Esophagus muscularis mucosa (tissue), 4 donors: ENCODE measurements at regions not wholly inside any gene's neighbourhood (a gene's known extent, or its start where the extent isn't known, plus 50 kb on each side); places are given as distances from the start of the nearest gene placed in this dataset.
A peak's percentile ranks its signal among the peaks of the same experiment; 100 is the strongest.

Experiments
- DNase-seq: peaks from one replicate; pipeline ENCODE4 v3.0.0-alpha.2; 2017; ENCODE audit errors: extremely low spot score
- H3K27ac ChIP-seq, 4 donors: fragments of 200-600 bp; sonication (generic); replicated peaks in 1 of 4; 1 replicate in 3 of 4; 2 replicates in 1 of 4; pipeline ENCODE4 v1.5.1; 2016 to 2019; ENCODE audit warnings: mild to moderate bottlenecking in 1 of 4
- H3K27me3 ChIP-seq, 4 donors: fragments of 200-600 bp; sonication (generic); one replicate each; pipeline versions ENCODE4 v1.5.1 to v1.6.0; 2016 to 2019
- H3K36me3 ChIP-seq, 4 donors: fragments of 200-600 bp; sonication (generic); one replicate each; pipeline ENCODE4 v1.5.1; 2016 to 2019
- H3K4me1 ChIP-seq, 4 donors: fragments of 200-600 bp; sonication (generic); one replicate each; pipeline ENCODE4 v1.5.1; 2016 to 2019
- H3K4me3 ChIP-seq, 4 donors: fragments of 200-600 bp; sonication (generic); 1 replicate in 2 of 4; 2 replicates in 2 of 4; pipeline ENCODE4 v1.5.1; 2016 to 2019; ENCODE audit warnings: mild to moderate bottlenecking in 4 of 4, moderate library complexity in 1 of 4
- H3K9me3 ChIP-seq, 4 donors: fragments of 200-600 bp; sonication (generic); 1 replicate in 3 of 4; 2 replicates in 1 of 4; pipeline ENCODE4 v1.5.1; 2016 to 2019
- CTCF ChIP-seq, 3 experiments: fragments of 200-600 bp in 2 of 3; fragments of 450-650 bp in 1 of 3; sonication (generic) in 2 of 3; IDR thresholded peaks; one replicate each; pipeline ENCODE4 v1.5.1; 2017 to 2019; ENCODE audit warnings: antibody characterized with exemption in 3 of 3, mild to moderate bottlenecking in 2 of 3, moderate library complexity in 1 of 3
- EP300 ChIP-seq: sonication (generic); formaldehyde crosslinking; IDR thresholded peaks from one replicate; pipeline ENCODE4 v1.6.1; 2017; ENCODE audit warnings: antibody characterized with exemption
- POLR2A ChIP-seq: fragments of 450-650 bp; IDR thresholded peaks from one replicate; pipeline ENCODE4 v1.6.1; 2017; ENCODE audit warnings: antibody characterized with exemption, moderate library complexity, mild to moderate bottlenecking, low read depth
- POLR2AphosphoS5 ChIP-seq, 2 donors: sonication (generic); formaldehyde crosslinking; IDR thresholded peaks; one replicate each; pipeline ENCODE4 v1.6.1; 2017; ENCODE audit warnings: antibody characterized with exemption in 2 of 2
- WGBS: methylation state at CpG from one replicate; pipeline ENCODE4 v1.1.5; 2018; 5-methylcytosine and 5-hydroxymethylcytosine counted together
- intact Hi-C: fragments of 100-400 bp; cut with DNase I; formaldehyde crosslinking; loops from one replicate; pipeline ENCODE4 v1.15.1; 2023

DNA sequence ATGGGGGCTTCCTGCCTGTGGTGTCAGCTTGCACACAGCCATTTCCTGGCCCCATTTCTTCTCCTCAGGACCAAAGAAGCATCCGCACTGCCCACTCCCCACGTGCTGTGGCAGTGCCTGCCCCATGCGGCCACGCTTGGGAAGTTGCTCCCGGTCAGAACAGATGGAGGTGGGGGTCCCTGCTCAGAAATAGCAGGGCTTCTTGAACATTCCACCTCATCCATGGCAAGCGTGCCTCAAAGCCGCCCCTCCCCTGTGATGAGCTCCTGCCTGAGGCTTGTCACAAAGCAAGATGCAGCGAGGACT is 238.2 kb downstream of the SYK start:
- Histone ChIP-seq H3K27me3 (no peaks in the 10 kb centered on the region), H3K27ac (no peak overlapping the region), H3K9me3 (no peaks in the 10 kb centered on the region), H3K36me3 (no peaks in the 10 kb centered on the region), H3K4me3 (no peak overlapping the region), H3K4me1 (peaks cover 17 to 25% (median 24%) of the 10 kb centered on the region in 4 donors)
- WGBS, result 100% methylated on average over 5 of the region's 8 CpGs
- no peak for TF ChIP-seq CTCF (IDR thresholded peaks at IDR 0.05)
- TF ChIP-seq POLR2AphosphoS5 (IDR thresholded peaks at IDR 0.05), result no peak
- TF ChIP-seq EP300, result no peak
- no peak for TF ChIP-seq POLR2A
- DNase-seq, result no peak
- intact Hi-C loops, result loop anchor here (5.0 kb wide), 1 partner anchor 388 kb away; no protein-coding TSS in a partner anchor

- Histone ChIP-seq H3K36me3 (no peaks in the 10 kb centered on the region), H3K9me3 (no peaks in the 10 kb centered on the region), H3K27ac (no peak overlapping the region), H3K4me1 (peaks cover 17 to 25% (median 24%) of the 10 kb centered on the region in 4 donors), H3K4me3 (no peak overlapping the region), H3K27me3 (peaks cover 0 to 5% (median 0%) of the 10 kb centered on the region in 4 donors)
- DNase-seq, result peak; percentile 89
- 95% methylated on average over 14 of the region's 14 CpGs for WGBS
- intact Hi-C loops, result no loop called here
- no peak for TF ChIP-seq POLR2A
- TF ChIP-seq CTCF (IDR thresholded peaks at IDR 0.05), result no peak
- no peak for TF ChIP-seq EP300
- no peak for TF ChIP-seq POLR2AphosphoS5 (IDR thresholded peaks at IDR 0.05)
These were observed 239.0 kb downstream of the SYK start for GRCh38 chr9:91040371-91041215.

DNA sequence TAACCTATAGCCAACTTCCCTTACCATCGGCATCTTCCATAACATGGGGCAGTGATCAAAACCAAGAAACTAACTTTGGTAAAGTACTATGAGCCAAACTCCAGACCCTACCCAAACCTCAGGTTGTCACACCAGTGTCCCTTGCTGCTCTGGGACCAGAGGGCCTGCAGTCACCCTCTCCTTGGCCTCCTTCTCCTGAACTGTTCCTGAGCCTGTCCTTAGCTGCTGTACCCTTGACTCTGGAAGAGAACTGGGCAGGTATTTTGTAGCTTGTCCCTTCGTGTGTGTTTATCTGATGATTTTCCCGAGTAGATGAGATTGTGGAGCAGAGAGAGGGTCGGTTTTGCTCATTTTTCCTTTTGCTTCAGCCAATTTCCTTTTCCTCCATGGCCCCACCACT is 240.4 kb downstream of the SYK start:
- no peak overlapping the region for H3K27ac ChIP-seq
- H3K36me3 ChIP-seq, result no peaks in the 10 kb centered on the region
- peaks cover 0 to 13% (median 0%) of the 10 kb centered on the region in 4 donors for H3K27me3 ChIP-seq
- WGBS, result 94% methylated on average over 4 of the region's 4 CpGs
- TF ChIP-seq POLR2A (no peak), EP300 (no peak), CTCF (IDR thresholded peaks at IDR 0.05) (no peak), POLR2AphosphoS5 (IDR thresholded peaks at IDR 0.05) (no peak)
- intact Hi-C loops, result no loop called here
- H3K4me1 ChIP-seq, result peaks cover 15 to 21% (median 20%) of the 10 kb centered on the region in 4 donors
- H3K4me3 ChIP-seq, result no peak overlapping the region
- no peak for DNase-seq
- H3K9me3 ChIP-seq, result no peaks in the 10 kb centered on the region

DNA sequence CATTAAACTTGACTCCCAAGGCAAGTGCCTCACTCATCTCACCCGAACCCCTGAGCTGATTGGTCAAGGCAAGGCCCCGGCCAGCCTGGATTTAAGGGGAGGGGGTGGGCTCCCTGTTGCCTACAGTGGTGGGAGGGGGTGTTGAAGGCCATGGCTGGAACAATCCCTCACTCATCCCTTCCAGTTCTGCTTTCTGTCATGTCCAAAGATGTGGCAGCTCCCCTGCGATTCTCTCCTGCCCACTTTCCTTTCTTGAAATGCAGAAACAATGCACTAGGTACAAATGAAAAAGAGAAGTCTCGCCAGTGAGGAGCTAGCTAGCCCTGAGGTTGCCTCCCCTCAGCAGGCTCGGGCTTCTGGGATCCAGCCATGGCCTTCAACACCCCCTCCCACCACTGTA is 240.9 kb downstream of the SYK start:
- 95% methylated on average over 5 of the region's 5 CpGs for WGBS
- Histone ChIP-seq H3K4me3 (no peak overlapping the region), H3K9me3 (no peaks in the 10 kb centered on the region), H3K27ac (no peak overlapping the region), H3K4me1 (peaks cover 10 to 16% (median 15%) of the 10 kb centered on the region in 4 donors), H3K36me3 (no peaks in the 10 kb centered on the region), H3K27me3 (peaks cover 0 to 13% (median 0%) of the 10 kb centered on the region in 4 donors)
- no peak for DNase-seq
- TF ChIP-seq POLR2AphosphoS5 (IDR thresholded peaks at IDR 0.05) (no peak), CTCF (IDR thresholded peaks at IDR 0.05) (no peak), EP300 (no peak), POLR2A (no peak)
- intact Hi-C loops, result no loop called here
